ENCODE measurements at regions not wholly inside any gene's neighbourhood (a gene's known extent, or its start where the extent isn't known, plus 50 kb on each side); places are given as distances from the start of the nearest gene placed in this dataset.

DNA sequence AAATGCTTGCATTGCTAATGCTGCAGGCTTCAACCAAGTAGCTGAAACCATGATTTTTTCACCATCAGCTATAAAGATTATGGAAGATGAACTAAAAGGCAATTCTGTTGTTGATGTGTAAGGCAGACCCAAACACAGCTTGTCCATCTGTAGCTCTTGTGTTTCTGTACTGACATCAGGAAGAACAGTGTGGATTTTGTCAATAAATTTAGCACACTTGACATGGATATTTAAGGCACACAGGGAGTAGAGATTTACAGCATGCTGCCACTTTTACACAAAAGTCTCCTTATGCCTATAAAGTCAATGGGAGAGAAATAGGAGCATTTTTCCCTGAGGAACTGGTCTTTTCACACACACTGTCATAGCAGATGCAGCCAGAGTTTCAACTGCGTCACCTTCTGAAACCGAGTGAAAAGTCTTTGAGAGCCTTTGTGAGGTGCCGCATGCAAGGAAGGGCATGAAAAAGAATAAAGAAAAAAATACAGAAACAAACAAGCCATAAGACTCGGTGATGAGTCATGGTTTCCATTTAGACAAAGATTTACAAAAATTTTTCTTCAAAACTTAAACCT lies 261.4 kb upstream of the TFAP2D start:
- Histone ChIP-seq H3K23ac (ENCODE audit: low read length) (no peak overlapping the region), H3K9ac (ENCODE audit: low read length) (no peak overlapping the region), H2BK120ac (ENCODE audit: low read depth, low read length) (no peak overlapping the region), H3K4ac (ENCODE audit: low read depth, low read length) (no peak overlapping the region), H3K4me3 (ENCODE audit: low read length) (no peak overlapping the region), H3K4me2 (ENCODE audit: low read length) (no peak overlapping the region), H3K27ac (ENCODE audit: low read depth, low read length) (no peak overlapping the region), H2BK5ac (ENCODE audit: low read length) (no peak overlapping the region), H2BK15ac (replicated peaks; ENCODE audit: low read depth) (no peak overlapping the region), H3K79me2 (ENCODE audit: control insufficient read depth, insufficient read depth, low read length) (no peaks in the 10 kb centered on the region), H2AK5ac (ENCODE audit: low read length) (no peak overlapping the region), H3K36me3 (ENCODE audit: control insufficient read depth, insufficient read depth, low read length) (no peaks in the 10 kb centered on the region), H3K56ac (ENCODE audit: low read length) (no peak overlapping the region), H3K18ac (ENCODE audit: low read length) (no peak overlapping the region), H4K5ac (ENCODE audit: low read length) (no peak overlapping the region), H3K27me3 (ENCODE audit: insufficient read depth, low read length, poor library complexity) (no peaks in the 10 kb centered on the region), H3K4me1 (ENCODE audit: control insufficient read depth, low read depth, low read length) (no peaks in the 10 kb centered on the region), H4K8ac (ENCODE audit: low read depth, low read length) (no peak overlapping the region), H3K79me1 (ENCODE audit: low read length) (no peaks in the 10 kb centered on the region)
- no CpG with 5 or more reads among the region's 4 CpGs for WGBS (ENCODE audit: extremely low coverage, insufficient coverage, low lambda C conversion rate)
- DNase-seq = no peak

- Histone ChIP-seq H3K36me3 (ENCODE audit: control insufficient read depth, insufficient read depth, low read length) (no peaks in the 10 kb centered on the region), H2BK120ac (ENCODE audit: low read depth, low read length) (no peak overlapping the region), H3K56ac (ENCODE audit: low read length) (no peak overlapping the region), H4K8ac (ENCODE audit: low read depth, low read length) (no peak overlapping the region), H3K23ac (ENCODE audit: low read length) (no peak overlapping the region), H3K4me1 (ENCODE audit: control insufficient read depth, low read depth, low read length) (no peaks in the 10 kb centered on the region), H3K27ac (ENCODE audit: low read depth, low read length) (no peak overlapping the region), H4K5ac (ENCODE audit: low read length) (no peak overlapping the region), H3K79me1 (ENCODE audit: low read length) (no peaks in the 10 kb centered on the region), H2BK5ac (ENCODE audit: low read length) (no peak overlapping the region), H3K18ac (ENCODE audit: low read length) (no peak overlapping the region), H3K4me3 (ENCODE audit: low read length) (no peak overlapping the region), H3K79me2 (ENCODE audit: control insufficient read depth, insufficient read depth, low read length) (no peaks in the 10 kb centered on the region), H2BK15ac (replicated peaks; ENCODE audit: low read depth) (no peak overlapping the region), H2AK5ac (ENCODE audit: low read length) (no peak overlapping the region), H3K9ac (ENCODE audit: low read length) (no peak overlapping the region), H3K27me3 (ENCODE audit: insufficient read depth, low read length, poor library complexity) (no peaks in the 10 kb centered on the region), H3K4me2 (ENCODE audit: low read length) (no peak overlapping the region), H3K4ac (ENCODE audit: low read depth, low read length) (no peak overlapping the region)
- no CpG with 5 or more reads among the region's 7 CpGs for WGBS (ENCODE audit: extremely low coverage, insufficient coverage, low lambda C conversion rate)
- DNase-seq = no peak
Observed at GRCh38 chr6:50455029-50455428, 258.3 kb upstream of the TFAP2D start.

GRCh38 chr6:50457351-50457750 lies 256.0 kb upstream of the TFAP2D start:
- H3K4ac ChIP-seq (ENCODE audit: low read depth, low read length) = no peak overlapping the region
- no peaks in the 10 kb centered on the region for H3K36me3 ChIP-seq (ENCODE audit: control insufficient read depth, insufficient read depth, low read length)
- H3K18ac ChIP-seq (ENCODE audit: low read length) = no peak overlapping the region
- H3K4me3 ChIP-seq (ENCODE audit: low read length) = no peak overlapping the region
- H3K27me3 ChIP-seq (ENCODE audit: insufficient read depth, low read length, poor library complexity) = no peaks in the 10 kb centered on the region
- no peak overlapping the region for H2BK120ac ChIP-seq (ENCODE audit: low read depth, low read length)
- no peaks in the 10 kb centered on the region for H3K79me1 ChIP-seq (ENCODE audit: low read length)
- no peak overlapping the region for H3K9ac ChIP-seq (ENCODE audit: low read length)
- H4K5ac ChIP-seq (ENCODE audit: low read length) = no peak overlapping the region
- no peak overlapping the region for H2BK15ac ChIP-seq (replicated peaks; ENCODE audit: low read depth)
- WGBS (ENCODE audit: extremely low coverage, insufficient coverage, low lambda C conversion rate) = no CpG with 5 or more reads among the region's 2 CpGs
- no peak overlapping the region for H2AK5ac ChIP-seq (ENCODE audit: low read length)
- no peak overlapping the region for H4K8ac ChIP-seq (ENCODE audit: low read depth, low read length)
- peak; percentile 7 for DNase-seq
- H3K56ac ChIP-seq (ENCODE audit: low read length) = no peak overlapping the region
- no peaks in the 10 kb centered on the region for H3K4me1 ChIP-seq (ENCODE audit: control insufficient read depth, low read depth, low read length)
- no peaks in the 10 kb centered on the region for H3K79me2 ChIP-seq (ENCODE audit: control insufficient read depth, insufficient read depth, low read length)
- H3K23ac ChIP-seq (ENCODE audit: low read length) = no peak overlapping the region
- H3K4me2 ChIP-seq (ENCODE audit: low read length) = no peak overlapping the region
- H3K27ac ChIP-seq (ENCODE audit: low read depth, low read length) = no peak overlapping the region
- no peak overlapping the region for H2BK5ac ChIP-seq (ENCODE audit: low read length)

- DNase-seq = peak; percentile 22
- H3K4me2 ChIP-seq (ENCODE audit: low read length) = no peak overlapping the region
- H2BK5ac ChIP-seq (ENCODE audit: low read length) = no peak overlapping the region
- H2BK120ac ChIP-seq (ENCODE audit: low read depth, low read length) = no peak overlapping the region
- no peaks in the 10 kb centered on the region for H3K4me1 ChIP-seq (ENCODE audit: control insufficient read depth, low read depth, low read length)
- H3K56ac ChIP-seq (ENCODE audit: low read length) = no peak overlapping the region
- no peak overlapping the region for H2BK15ac ChIP-seq (replicated peaks; ENCODE audit: low read depth)
- WGBS (ENCODE audit: extremely low coverage, insufficient coverage, low lambda C conversion rate) = no CpG with 5 or more reads among the region's 2 CpGs
- H3K23ac ChIP-seq (ENCODE audit: low read length) = no peak overlapping the region
- H3K27me3 ChIP-seq (ENCODE audit: insufficient read depth, low read length, poor library complexity) = no peaks in the 10 kb centered on the region
- no peaks in the 10 kb centered on the region for H3K79me1 ChIP-seq (ENCODE audit: low read length)
- no peak overlapping the region for H3K4ac ChIP-seq (ENCODE audit: low read depth, low read length)
- H3K79me2 ChIP-seq (ENCODE audit: control insufficient read depth, insufficient read depth, low read length) = no peaks in the 10 kb centered on the region
- H3K4me3 ChIP-seq (ENCODE audit: low read length) = no peak overlapping the region
- no peak overlapping the region for H3K9ac ChIP-seq (ENCODE audit: low read length)
- no peak overlapping the region for H2AK5ac ChIP-seq (ENCODE audit: low read length)
- H3K36me3 ChIP-seq (ENCODE audit: control insufficient read depth, insufficient read depth, low read length) = no peaks in the 10 kb centered on the region
- H4K5ac ChIP-seq (ENCODE audit: low read length) = no peak overlapping the region
- no peak overlapping the region for H4K8ac ChIP-seq (ENCODE audit: low read depth, low read length)
- H3K18ac ChIP-seq (ENCODE audit: low read length) = no peak overlapping the region
- H3K27ac ChIP-seq (ENCODE audit: low read depth, low read length) = no peak overlapping the region
Observed at GRCh38 chr6:50461696-50462095, 251.6 kb upstream of the TFAP2D start.

DNA sequence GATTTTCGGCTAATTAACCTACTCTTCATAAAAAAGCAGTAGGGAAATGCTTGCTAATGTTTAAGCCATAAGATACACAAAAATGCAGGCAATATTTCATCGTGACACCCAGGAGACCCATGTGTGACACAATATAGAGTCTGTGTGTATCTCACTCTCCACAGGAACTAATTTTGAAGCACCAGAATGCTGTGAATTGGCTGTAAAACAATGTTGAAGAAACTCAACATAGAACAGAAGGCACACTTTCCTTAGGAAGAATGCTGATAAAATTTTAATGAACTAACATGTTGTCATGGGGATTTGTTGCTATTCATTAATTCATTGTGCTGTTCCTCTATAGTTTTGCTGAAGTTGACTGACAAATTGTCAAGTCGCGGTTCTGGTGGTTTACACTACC lies 249.4 kb upstream of the TFAP2D start:
- H3K4me1 ChIP-seq (ENCODE audit: control insufficient read depth, low read depth, low read length) = no peaks in the 10 kb centered on the region
- H3K18ac ChIP-seq (ENCODE audit: low read length) = no peak overlapping the region
- no peak overlapping the region for H3K56ac ChIP-seq (ENCODE audit: low read length)
- no peak overlapping the region for H2BK15ac ChIP-seq (replicated peaks; ENCODE audit: low read depth)
- H3K4ac ChIP-seq (ENCODE audit: low read depth, low read length) = no peak overlapping the region
- no peak overlapping the region for H3K9ac ChIP-seq (ENCODE audit: low read length)
- no peak overlapping the region for H2AK5ac ChIP-seq (ENCODE audit: low read length)
- no peaks in the 10 kb centered on the region for H3K79me1 ChIP-seq (ENCODE audit: low read length)
- H4K5ac ChIP-seq (ENCODE audit: low read length) = no peak overlapping the region
- no peak overlapping the region for H3K23ac ChIP-seq (ENCODE audit: low read length)
- H3K4me3 ChIP-seq (ENCODE audit: low read length) = no peak overlapping the region
- no peaks in the 10 kb centered on the region for H3K36me3 ChIP-seq (ENCODE audit: control insufficient read depth, insufficient read depth, low read length)
- no peaks in the 10 kb centered on the region for H3K27me3 ChIP-seq (ENCODE audit: insufficient read depth, low read length, poor library complexity)
- no peaks in the 10 kb centered on the region for H3K79me2 ChIP-seq (ENCODE audit: control insufficient read depth, insufficient read depth, low read length)
- no peak overlapping the region for H2BK120ac ChIP-seq (ENCODE audit: low read depth, low read length)
- no peak overlapping the region for H3K27ac ChIP-seq (ENCODE audit: low read depth, low read length)
- no peak overlapping the region for H2BK5ac ChIP-seq (ENCODE audit: low read length)
- no peak for DNase-seq
- no peak overlapping the region for H3K4me2 ChIP-seq (ENCODE audit: low read length)
- no peak overlapping the region for H4K8ac ChIP-seq (ENCODE audit: low read depth, low read length)
- no CpG with 5 or more reads among the region's 4 CpGs for WGBS (ENCODE audit: extremely low coverage, insufficient coverage, low lambda C conversion rate)

DNA sequence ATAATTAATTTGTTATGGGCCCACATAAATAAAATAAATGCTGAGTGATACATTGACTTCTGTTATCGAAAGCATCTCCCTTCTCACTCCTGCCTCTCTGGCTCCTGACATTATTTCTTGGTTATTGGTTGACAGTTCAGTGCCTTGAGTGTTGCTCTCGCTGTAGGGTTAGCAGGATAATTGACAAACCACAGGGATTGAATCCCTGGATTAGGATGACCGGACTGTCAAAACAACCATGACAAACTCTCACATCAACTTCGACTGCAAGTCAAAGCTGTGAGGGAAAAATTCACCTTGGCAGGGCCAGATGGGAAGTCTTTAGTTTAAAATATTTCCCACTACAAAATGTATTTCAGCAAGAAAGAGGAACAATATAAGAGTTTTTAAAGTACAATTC lies 245.4 kb upstream of the TFAP2D start:
- no peaks in the 10 kb centered on the region for H3K27me3 ChIP-seq (ENCODE audit: insufficient read depth, low read length, poor library complexity)
- no peak overlapping the region for H3K27ac ChIP-seq (ENCODE audit: low read depth, low read length)
- no peak overlapping the region for H2BK15ac ChIP-seq (replicated peaks; ENCODE audit: low read depth)
- no peaks in the 10 kb centered on the region for H3K79me2 ChIP-seq (ENCODE audit: control insufficient read depth, insufficient read depth, low read length)
- no peak overlapping the region for H3K23ac ChIP-seq (ENCODE audit: low read length)
- no peak overlapping the region for H3K9ac ChIP-seq (ENCODE audit: low read length)
- no peak overlapping the region for H3K4ac ChIP-seq (ENCODE audit: low read depth, low read length)
- H3K4me1 ChIP-seq (ENCODE audit: control insufficient read depth, low read depth, low read length) = no peaks in the 10 kb centered on the region
- no peak overlapping the region for H3K4me3 ChIP-seq (ENCODE audit: low read length)
- DNase-seq = no peak
- H3K56ac ChIP-seq (ENCODE audit: low read length) = no peak overlapping the region
- no peak overlapping the region for H2BK120ac ChIP-seq (ENCODE audit: low read depth, low read length)
- no peaks in the 10 kb centered on the region for H3K79me1 ChIP-seq (ENCODE audit: low read length)
- no peak overlapping the region for H4K5ac ChIP-seq (ENCODE audit: low read length)
- no peaks in the 10 kb centered on the region for H3K36me3 ChIP-seq (ENCODE audit: control insufficient read depth, insufficient read depth, low read length)
- H3K4me2 ChIP-seq (ENCODE audit: low read length) = no peak overlapping the region
- H2AK5ac ChIP-seq (ENCODE audit: low read length) = no peak overlapping the region
- no peak overlapping the region for H2BK5ac ChIP-seq (ENCODE audit: low read length)
- H3K18ac ChIP-seq (ENCODE audit: low read length) = no peak overlapping the region
- no CpG with 5 or more reads among the region's 4 CpGs for WGBS (ENCODE audit: extremely low coverage, insufficient coverage, low lambda C conversion rate)
- H4K8ac ChIP-seq (ENCODE audit: low read depth, low read length) = no peak overlapping the region

All from mesendoderm (in vitro differentiated cells).